ENCODE measurements at regions not wholly inside any gene's neighbourhood (a gene's known extent, or its start where the extent isn't known, plus 50 kb on each side); places are given as distances from the start of the nearest gene placed in this dataset.

DNA sequence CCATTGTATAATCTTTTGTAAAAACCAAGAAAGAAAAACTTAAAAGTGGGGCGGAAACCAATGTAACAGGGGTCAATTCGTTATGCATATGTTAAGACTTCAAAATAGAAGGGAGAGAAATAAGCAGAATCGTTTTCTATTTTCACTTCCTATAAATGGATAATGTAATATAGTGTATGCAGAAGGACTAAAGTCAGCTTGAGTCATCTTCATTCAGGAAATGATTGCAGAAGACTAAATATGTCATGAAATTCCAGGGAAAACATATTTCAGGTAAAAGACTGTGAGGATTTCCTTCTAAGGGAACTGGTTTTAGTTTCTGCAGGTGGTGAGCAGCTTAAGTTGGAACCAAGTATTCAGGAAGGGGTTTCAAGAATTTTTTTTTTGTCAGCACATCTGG is 753.3 kb downstream of the IRX1 start:
- no peak for DNase-seq

DNA sequence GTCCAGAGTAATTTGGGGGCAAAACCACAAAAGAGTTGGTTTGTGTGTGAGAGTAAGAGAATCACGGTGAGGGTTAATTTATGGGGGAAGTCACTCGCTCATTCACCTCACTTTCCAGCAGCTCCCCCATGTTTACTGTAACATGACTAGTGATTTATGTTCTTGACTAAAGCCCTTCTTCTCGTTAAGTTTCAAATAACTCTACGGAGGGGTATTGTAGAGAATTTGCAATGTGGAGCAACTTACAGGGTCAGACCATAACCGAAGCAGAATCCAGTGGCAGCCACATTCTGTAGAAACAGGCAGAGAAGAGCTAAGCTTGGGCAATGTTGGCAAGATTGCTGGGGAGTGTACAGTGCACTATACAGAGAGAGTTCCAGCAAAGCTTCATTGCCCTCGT is 760.6 kb downstream of the IRX1 start:
- no peak for DNase-seq

DNA sequence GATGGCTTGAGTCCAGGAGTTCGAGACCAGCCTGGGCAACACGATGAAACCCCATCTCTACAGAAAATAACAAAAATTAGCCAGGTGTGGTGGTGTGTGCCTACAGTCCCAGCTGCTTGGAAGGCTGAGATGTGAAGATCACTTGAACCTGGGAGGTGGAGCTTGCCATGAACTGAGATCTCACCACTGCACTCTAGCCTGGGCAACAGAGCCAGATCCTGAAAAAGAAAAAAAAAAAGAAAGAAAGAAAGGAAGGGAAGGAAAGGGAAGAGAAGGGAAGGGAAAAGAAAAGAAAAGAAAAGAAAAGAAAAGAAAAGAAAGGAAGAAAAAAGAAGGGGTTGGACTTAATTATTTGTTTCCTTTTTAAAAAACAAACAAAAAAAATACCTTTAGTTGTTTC is 764.2 kb downstream of the IRX1 start:
- no peak for DNase-seq

DNA sequence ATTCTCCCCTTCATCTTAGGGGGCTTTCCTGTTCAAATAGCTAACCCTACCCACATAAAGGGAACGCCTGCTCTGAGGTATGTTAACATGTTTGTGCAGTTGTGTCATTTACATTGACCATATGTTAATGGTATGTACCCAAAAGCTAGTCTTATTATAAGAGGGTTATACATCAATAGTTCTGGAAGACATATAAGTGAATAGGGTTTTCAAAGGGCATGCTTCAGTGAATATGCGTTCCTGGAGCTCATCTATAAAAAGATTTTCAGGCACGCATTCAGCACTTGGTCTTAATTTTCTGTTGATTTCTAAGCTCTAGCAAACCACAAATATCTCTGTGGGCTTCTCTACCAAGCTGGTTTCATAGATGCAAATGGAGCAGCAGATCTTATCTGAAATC is 766.1 kb downstream of the IRX1 start:
- no peak for DNase-seq

DNA sequence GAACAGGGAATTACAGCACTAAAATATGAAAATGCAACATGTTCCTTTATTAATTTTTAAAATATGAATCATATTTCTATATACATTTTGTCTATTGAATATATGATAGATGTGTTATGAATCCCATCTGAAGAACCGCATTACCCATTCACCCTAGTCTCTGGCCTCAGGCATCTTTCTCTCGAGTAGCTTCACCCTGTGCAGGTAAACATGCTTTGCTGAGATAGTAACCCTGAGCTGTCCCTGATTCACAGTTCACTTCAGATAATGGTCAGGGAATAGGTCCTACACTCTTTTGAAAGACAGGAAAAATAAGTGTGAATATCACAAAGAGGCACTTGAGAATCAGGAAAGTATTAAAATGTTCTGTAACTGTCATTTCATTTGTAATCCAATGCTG is 766.8 kb downstream of the IRX1 start:
- DNase-seq = no peak

DNA sequence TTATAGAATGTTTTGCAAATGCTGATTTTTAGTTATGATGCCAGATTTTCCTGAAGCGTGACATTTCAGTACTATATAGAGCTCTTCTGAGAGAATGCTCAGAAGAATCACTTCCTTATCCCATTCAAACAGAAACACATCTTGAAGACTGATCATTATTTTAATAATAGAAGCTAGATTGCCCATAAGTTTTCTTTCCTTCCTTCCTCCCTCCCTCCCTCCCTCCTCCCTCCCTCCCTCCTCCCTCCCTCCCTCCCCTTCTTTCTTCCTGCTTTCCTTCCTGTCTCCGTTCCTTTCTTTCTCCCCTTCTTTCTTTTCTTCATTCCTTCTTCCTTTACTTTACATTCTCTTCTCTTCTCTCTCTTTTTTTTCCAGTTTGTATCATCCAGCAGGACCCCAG is 767.4 kb downstream of the IRX1 start:
- DNase-seq = no peak

DNA sequence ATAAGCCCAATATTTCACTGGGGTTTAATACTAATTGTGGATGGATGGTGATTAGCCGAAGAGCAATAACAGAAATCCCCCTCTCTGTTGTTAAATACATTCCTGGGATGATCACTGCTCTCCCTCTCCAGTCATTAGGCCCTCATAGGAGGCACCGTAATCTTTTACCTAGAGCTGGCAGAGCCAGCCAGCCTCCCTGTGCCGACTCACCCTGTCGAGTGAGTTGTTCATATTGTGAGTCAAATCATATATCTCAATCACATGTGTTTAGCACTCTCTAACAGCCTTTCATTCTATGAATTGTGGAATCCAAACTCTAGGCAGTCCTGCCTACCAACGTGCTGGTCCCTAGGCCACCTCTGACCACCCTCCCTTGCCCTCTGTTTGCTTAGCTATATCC is 771.0 kb downstream of the IRX1 start:
- no peak for DNase-seq

DNA sequence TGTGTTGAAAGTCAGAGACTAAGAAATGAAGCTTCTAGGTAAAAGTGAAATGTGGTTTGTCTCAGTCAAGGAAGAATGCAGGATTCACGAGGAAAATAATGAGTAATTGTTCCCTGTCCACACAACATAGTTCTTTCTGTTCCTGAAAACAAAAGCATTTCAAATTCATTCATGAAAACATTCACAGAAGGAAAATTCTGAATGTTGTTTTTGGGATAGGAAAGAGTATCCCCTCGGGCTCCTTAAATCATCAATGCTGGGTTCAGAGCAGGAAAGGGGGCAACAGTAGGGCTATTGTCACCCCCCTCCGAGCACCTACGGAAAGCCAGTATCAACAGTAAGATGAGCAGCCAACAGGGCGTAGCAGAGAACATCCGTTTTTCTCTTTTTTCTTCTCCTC is 769.9 kb upstream of the ADAMTS16 start:
- DNase-seq = no peak

DNA sequence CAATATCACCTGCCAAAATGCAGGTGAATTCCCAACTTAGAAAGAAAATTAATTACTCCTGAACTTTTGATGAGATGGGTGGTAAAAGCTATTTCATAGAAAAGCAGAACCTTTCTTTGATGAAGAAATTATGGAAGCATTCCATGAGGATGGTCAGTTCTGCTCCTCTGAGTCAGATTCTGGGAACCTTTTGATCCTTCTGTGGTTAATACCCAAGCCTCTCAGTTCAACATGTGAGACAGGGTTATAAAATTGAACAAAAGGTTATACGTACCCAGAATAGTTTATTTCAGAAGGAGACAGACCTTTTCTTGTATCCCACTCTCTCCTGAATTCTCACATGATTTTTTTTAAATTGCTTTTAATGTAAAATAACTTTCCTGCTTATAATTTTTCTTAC is 767.6 kb upstream of the ADAMTS16 start:
- no peak for DNase-seq

DNA sequence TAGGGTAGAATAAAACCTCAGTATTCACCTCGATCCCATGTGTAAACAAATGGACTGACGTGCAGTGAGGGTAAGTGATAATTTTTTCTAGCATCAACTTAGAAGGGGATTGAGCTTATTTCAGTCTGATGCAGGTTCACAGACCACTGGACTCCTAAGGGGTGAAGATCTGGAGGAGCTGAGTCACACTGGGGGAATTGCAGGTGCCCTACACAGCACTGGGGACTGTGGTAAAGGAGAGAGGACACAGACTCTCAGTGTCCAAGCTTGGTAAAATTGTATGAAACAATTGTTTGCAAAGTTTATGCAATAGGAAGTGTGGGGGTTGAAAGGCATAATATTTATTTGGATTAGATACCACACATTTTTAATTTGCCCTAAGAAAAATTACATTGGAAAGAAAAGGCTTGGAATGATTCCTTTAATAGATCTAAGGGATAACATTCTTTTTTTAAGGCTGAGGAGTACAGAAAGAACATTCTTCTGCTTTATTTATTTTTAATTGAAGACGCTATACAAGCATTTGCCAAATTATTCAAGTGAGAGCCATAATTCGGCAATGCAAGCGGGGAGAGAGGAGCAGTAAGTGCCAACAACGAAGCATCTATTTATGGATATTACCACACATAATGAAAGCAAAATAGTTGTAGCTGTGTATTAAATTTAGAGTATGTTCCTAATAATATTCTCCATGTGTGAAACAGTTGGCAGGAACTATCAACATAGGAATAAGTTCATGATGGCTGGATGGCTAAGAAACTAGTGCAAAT is 766.9 kb upstream of the ADAMTS16 start:
- no peak for DNase-seq

DNA sequence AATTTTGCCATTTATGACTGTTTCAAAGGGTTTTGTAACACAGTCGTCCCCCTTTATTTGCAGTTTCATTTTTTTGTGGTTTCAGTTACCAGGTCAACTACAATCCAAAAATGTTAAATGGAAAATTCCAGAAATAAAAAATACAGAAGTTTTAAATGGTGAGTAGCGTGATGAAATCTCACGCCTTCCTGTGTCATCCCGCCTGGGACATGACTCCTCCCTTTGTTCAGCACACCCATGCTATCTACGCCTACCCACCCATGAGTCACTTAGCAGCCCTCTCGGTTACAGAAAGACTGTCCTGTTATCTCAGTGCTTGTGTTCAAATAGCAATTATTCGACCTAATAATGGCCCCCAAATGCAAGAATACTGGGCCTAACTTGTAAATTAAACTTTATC is 765.3 kb upstream of the ADAMTS16 start:
- DNase-seq = no peak

DNA sequence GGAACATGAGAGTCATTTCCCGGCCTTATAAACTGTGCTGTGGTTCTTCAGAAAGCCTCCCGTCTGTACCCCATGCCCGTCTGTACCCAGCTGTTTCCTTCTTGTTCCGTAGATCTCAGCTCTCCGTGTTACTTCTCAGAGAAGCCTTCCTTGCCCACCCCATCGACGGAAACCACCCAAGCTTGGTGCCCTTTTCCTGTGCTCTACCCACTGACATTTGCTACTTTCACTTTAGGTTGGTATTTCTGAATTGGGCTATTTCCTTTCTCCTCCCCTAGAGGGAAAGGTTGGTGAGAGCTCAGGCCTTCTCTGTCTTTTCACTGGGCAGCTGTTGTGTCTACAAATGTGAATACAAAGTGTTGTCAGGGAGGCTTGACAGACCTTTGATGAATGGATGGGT is 764.5 kb upstream of the ADAMTS16 start:
- no peak for DNase-seq

DNA sequence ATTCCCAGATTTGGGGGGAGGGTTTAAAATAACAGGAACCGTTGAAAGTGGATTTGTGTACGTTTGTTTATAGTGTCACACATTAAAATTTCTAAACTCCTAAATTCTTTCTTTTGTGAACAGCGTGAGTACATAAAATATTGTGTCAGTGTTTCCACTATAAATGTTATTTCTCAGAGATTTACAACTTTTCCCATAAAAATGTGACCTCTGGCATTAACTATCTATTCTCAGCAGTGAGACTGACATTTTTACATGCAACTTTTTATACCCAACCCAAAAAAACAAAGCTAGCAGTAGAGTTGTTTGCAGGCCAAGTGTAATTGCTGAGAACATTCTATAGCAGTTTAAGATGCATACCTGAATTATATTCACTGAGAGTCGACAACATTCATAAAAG is 757.0 kb upstream of the ADAMTS16 start:
- no peak for DNase-seq

DNA sequence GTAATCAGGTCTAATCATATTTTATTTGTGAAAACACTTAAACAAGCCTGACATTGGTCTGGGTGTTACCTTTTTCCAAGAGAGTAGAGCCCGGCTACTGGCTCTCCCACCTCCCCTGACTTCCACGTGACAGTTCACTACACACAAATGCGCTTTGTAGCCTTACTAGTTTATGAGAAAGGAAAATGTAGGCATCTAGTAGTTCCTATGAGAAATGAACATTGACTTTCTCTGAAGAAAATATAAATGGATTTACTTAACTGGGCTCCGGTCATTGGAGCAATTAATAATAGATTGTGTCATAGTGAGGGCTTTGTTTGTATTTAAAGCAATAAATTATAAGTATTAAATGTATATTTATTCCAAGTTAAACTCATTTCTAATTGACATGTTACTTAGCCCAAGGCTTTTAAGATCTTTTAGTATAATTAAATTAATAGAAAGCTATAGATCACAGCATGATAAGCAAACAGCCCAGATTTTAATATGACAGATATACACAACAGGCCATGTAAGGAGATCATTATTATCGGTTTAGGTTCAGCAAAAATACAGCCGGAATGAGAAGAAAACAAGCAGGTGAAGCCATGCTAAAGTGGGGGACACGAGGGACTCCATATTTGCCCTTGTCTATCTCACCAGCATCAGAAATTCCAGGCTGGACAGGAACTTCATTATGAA is 756.5 kb upstream of the ADAMTS16 start:
- DNase-seq = no peak

DNA sequence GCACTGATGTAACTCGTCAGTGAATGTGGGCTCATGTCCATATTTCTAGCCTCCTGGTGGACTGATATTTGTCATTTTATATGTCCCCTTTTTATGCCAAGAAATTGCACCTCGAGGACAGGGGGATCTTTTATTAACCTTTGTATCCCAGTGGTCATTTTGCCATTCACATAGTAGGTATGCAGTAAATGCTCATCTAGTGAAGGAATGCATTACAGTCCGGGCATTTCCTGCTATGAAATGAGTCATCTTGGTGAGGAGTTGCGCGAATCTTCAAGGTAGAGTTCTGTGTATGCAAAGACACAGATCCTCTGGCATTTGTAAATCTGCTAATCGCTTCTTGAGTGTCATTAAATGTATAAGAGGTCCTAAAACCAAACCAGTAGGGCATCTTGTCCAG is 755.5 kb upstream of the ADAMTS16 start:
- DNase-seq = no peak

DNA sequence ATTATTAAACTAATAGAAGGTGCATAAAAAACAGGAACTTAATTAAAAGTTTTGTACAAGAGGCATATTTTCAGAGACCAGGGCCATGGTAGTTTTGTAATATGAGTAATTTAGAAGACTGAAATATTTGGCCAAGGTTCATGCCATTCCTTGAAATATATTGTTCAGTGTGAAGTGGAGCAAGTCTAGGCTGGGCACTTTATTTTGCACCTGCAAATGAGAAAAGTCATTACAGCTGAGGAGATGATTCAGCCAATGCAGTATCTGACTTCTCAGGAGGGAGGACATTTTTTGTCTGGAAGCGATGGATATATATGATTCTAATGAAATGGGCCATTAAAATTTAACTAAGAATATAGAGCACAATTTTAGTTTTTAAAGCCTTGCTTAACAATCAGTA is 754.0 kb upstream of the ADAMTS16 start:
- no peak for DNase-seq

DNA sequence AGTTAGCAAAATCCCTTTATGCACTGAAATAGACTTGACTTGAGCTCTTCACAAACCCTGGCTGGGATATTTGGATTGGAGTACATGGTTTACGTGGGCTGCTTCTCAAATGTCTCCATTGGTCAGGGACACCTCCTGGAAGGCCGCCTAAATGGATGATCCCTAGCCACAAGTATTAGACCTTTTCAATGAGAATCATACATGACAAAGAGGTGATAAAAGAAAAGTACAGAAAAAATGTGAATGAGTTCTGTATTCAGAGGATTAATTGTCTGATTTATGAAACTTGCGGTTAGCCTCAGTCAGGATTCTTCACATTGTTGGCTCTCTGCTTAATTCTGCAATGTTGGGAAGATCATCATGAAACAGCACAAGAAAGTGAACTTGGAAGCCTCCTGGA is 752.8 kb upstream of the ADAMTS16 start:
- DNase-seq = no peak

DNA sequence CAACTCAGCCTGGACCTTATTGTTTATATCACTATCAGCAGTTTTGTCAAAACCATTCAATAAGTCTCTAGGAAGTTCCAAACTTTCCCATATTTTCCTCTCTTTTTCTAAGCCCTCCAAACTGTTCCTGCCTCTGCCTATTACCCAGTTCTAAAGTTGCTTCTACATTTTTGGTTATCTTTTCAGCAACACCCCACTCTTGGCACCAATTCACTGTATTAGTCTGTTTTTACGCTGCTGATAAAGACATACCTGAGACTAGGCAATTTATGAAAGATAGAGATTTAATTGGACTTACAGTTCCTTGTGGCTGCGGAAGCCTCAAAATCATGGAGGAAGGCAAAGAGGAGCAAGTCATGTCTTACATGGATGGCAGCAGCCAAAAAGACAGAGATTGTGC is 744.4 kb upstream of the ADAMTS16 start:
- DNase-seq = no peak

DNA sequence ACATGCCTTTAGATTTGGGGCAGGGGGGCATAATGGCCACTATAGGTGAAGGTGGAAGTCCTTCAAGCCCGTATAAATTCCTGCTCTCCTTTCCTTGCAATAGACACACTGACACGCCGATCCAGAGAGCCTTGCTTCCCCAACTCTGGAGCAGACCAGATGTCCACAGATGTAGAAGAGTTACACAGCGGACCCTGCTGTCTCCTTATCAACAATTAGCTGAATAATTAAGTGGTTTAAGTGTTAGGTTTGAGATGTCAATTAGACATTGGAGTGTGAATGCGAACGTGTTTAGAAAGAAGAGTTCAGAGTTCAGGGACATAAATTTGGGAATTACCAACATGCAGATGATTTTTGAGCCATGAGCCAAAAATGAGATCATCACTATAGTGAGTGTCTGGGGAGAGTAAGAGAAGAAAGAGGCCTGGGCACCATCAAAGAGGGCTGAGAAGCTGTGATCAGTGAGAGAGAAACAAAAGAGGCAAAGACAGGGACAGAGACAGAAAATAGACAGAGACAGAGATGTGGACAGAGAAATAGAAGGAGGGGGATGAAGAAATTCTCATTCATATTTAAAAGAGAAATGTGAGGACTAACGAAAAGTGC is 734.4 kb upstream of the ADAMTS16 start:
- no peak for DNase-seq

DNA sequence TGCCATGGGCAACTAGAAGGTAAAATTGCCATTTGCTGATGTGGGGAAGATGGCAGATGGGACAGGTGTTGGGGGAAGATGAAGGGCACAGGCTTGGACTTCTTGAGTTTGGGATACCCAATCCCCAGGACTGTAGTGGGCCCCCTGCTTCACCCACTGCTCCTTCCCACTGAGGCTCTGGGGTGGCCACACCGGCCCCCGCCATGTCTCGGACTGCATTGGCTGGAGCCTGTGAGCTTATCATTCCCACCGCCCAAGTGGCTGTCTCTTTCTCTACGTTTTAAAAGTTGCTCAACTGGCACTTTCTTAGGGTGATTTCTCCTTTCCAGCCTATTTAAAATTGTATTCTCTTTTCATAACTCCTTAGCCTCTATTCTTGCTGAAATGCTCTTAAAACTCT is 730.0 kb upstream of the ADAMTS16 start:
- no peak for DNase-seq

DNA sequence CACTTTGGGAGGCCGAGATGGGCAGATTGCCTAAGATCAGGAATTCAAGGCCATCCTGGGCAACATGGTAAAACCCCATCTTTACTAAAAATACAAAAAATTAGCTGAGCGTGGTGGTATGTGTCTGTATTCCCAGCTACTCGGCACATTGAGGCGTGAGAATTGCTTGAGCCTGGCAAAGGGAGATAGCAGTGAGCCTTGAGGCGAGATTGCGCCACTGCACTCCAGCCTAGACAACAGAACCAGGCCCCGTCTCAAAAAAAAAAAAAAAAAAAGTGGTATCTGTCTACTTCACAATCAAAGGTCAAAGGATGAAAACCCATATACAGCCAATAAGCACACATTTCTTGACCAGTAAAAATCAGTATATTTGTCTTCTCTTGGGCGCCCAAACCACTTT is 728.5 kb upstream of the ADAMTS16 start:
- DNase-seq = no peak

DNA sequence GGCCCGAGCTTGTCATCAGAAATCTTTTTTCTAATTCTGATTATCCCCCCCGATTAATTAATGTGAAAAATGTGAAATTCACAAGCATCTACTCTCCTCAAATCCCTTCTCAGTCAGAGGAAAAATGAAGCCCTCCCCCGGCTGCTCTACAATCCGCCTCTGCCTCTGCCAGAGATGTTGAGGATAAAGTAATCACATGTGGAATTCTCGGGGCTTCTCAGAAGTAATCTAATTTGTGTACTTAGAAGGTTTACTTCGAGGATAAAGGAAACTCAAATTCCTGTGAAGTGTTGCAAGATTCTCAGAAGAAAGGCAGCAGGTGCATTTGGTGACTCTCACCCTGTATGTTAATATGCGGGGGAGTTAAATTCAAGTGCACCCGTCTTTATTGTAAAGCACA is 726.1 kb upstream of the ADAMTS16 start:
- no peak for DNase-seq

DNA sequence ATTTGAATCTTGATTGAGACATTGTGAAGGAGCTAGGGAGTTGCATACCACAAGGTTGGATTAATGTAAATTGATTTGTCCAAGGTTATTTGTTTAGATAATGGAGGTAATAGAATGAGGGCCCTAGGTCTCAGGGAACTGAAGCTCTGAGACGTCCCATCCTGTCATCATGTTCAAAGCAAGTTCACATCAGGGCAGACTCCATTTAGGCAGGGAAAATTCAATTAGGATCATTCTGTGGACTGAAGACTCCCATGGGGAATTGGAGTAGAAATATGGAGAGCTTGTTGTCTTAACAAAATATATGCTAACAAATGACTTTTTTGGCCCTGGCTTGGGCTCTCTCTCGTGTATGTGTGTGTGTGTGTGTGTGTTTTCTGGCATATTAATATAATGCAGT is 722.0 kb upstream of the ADAMTS16 start:
- no peak for DNase-seq

DNA sequence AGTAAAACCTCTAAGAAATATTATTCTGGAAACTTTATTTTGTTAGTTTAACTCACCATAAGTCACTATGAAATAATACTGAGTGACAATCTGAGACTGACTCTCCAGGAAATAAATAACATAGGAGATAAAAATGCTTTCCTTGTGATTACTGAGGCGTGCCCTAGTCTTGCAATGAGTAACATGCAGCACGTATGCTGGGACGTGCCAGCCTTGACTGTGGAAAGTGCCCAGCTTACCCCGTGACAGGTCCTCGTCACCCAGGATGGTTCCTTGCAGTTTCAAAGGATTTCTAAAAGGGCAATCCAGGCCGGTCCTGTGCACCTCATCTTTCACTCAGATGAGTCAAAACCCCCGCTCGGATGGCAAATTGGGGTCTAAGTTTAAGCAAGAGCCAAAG is 720.8 kb upstream of the ADAMTS16 start:
- DNase-seq = no peak

DNA sequence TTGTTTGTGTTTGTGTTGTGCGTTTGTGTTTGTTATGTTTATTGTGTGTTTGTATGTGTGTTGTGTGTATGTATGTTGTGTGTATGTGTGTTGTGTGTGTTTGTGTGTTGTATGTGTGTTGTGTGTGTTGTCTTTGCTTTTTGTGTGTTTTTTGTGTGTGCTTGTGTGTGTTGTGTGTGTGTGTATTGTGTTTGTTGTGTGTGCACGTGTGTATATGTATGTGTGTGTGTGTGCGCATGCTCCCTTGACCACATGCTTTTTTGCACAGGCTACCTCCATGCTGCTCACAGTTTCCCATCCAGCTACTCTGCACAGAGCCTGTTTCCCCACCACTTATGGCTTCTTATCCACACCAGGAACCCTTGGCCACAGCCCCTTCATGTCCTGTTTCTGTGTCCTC is 720.0 kb upstream of the ADAMTS16 start:
- no peak for DNase-seq

All from CD4-positive, alpha-beta T cell treated with Interleukin-17A for 1 hour (primary cell).